Breast epithelium (tissue), 3 donors: ENCODE measurements at regions not wholly inside any gene's neighbourhood (a gene's known extent, or its start where the extent isn't known, plus 50 kb on each side); places are given as distances from the start of the nearest gene placed in this dataset.
"Not testable (repeated sequence)": the region's sequence is repeated elsewhere in the genome, so short reads cannot be mapped to it uniquely, and the experiment has no call there.

Source experiments
- POLR2A ChIP-seq: fragments of 450-650 bp; IDR thresholded peaks from one replicate; pipeline ENCODE4 v1.6.1; 2016; ENCODE audit warnings: antibody characterized with exemption, mild to moderate bottlenecking, moderate library complexity
- POLR2AphosphoS5 ChIP-seq, 3 donors: sonication (generic); formaldehyde crosslinking; IDR thresholded peaks; one replicate each; pipeline ENCODE4 v1.6.1; 2017; ENCODE audit warnings: antibody characterized with exemption in 3 of 3

GRCh38 chr3:101924621-101925020 lies 75.3 kb downstream of the NFKBIZ start:
- not testable (repeated sequence) for TF ChIP-seq POLR2A; POLR2AphosphoS5 (IDR thresholded peaks at IDR 0.05)
